Myocyte (in vitro differentiated cells): ENCODE measurements at regions not wholly inside any gene's neighbourhood (a gene's known extent, or its start where the extent isn't known, plus 50 kb on each side); places are given as distances from the start of the nearest gene placed in this dataset.
A peak's percentile ranks its signal among the peaks of the same experiment; 100 is the strongest.

Source experiments
- DNase-seq: peaks from one replicate; pipeline ENCODE4 v3.0.0-alpha.2; 2012; ENCODE audit warnings: low read depth

- no peak for DNase-seq
Measured at GRCh38 chr1:218024211-218024720, 260.8 kb upstream of the RRP15 start.

GRCh38 chr1:218025454-218025853, 259.6 kb upstream of the RRP15 start:
- DNase-seq, result no peak

GRCh38 chr1:218027152-218027551, 257.9 kb upstream of the RRP15 start:
- DNase-seq, result no peak

GRCh38 chr1:218030846-218031245, 254.2 kb upstream of the RRP15 start:
- no peak for DNase-seq

GRCh38 chr1:218031901-218032300, 253.2 kb upstream of the RRP15 start:
- no peak for DNase-seq

- no peak for DNase-seq
Measured at GRCh38 chr1:218034468-218034867, 250.6 kb upstream of the RRP15 start.

GRCh38 chr1:218048828-218049420, 236.2 kb upstream of the RRP15 start:
- DNase-seq, result no peak

- DNase-seq, result no peak
Measured at GRCh38 chr1:218049641-218050040, 235.5 kb upstream of the RRP15 start.

GRCh38 chr1:218058730-218059129, 226.4 kb upstream of the RRP15 start:
- DNase-seq, result no peak

- DNase-seq, result no peak
Measured at GRCh38 chr1:218064426-218064825, 220.7 kb upstream of the RRP15 start.

- DNase-seq, result no peak
Measured at GRCh38 chr1:218066332-218066731, 218.8 kb upstream of the RRP15 start.

- no peak for DNase-seq
Measured at GRCh38 chr1:218068241-218068640, 216.9 kb upstream of the RRP15 start.

- DNase-seq, result no peak
Measured at GRCh38 chr1:218069180-218069579, 215.9 kb upstream of the RRP15 start.

GRCh38 chr1:218073062-218073461, 212.0 kb upstream of the RRP15 start:
- no peak for DNase-seq

GRCh38 chr1:218078916-218079315, 206.2 kb upstream of the RRP15 start:
- DNase-seq, result no peak

GRCh38 chr1:218079347-218079746, 205.7 kb upstream of the RRP15 start:
- DNase-seq, result no peak

GRCh38 chr1:218079820-218080219, 205.3 kb upstream of the RRP15 start:
- DNase-seq, result no peak

GRCh38 chr1:218080863-218081262, 204.2 kb upstream of the RRP15 start:
- DNase-seq, result no peak

- no peak for DNase-seq
Measured at GRCh38 chr1:218081358-218081757, 203.7 kb upstream of the RRP15 start.

- DNase-seq, result no peak
Measured at GRCh38 chr1:218090459-218090858, 194.6 kb upstream of the RRP15 start.

- no peak for DNase-seq
Measured at GRCh38 chr1:218101409-218101808, 183.7 kb upstream of the RRP15 start.

GRCh38 chr1:218108034-218108433, 177.1 kb upstream of the RRP15 start:
- no peak for DNase-seq

- DNase-seq, result no peak
Measured at GRCh38 chr1:218112862-218113261, 172.2 kb upstream of the RRP15 start.

- peak; percentile 55 for DNase-seq
Measured at GRCh38 chr1:218123968-218124367, 161.1 kb upstream of the RRP15 start.
